BJ (cell line): ENCODE measurements at regions not wholly inside any gene's neighbourhood (a gene's known extent, or its start where the extent isn't known, plus 50 kb on each side); places are given as distances from the start of the nearest gene placed in this dataset.

Source experiments
- CTCF ChIA-PET: fragments of 350-600 bp; formaldehyde crosslinking; extraction: SDS; loops from one replicate; lab custom pipeline; 2021; ENCODE audit warnings: antibody characterized with exemption, inconsistent platforms; lab: Yijun Ruan, JAX
- POLR2A ChIA-PET: fragments of 300-600 bp; sonication (Branson Sonifier 250); formaldehyde crosslinking; extraction: SDS; loops from one replicate; lab custom pipeline; 2021; ENCODE audit warnings: antibody characterized with exemption; lab: Charles Lee
- DNase-seq: peaks from one replicate; pipeline ENCODE4 v3.0.0-alpha.2; 2011; ENCODE audit warnings: low read depth
- H3K27me3 ChIP-seq: 2 replicates; pipeline ENCODE4 v1.6.0; 2011; ENCODE audit warnings: low read length; ENCODE audit not compliant: control insufficient read depth, insufficient read depth
- H3K36me3 ChIP-seq: 2 replicates; pipeline ENCODE4 v1.5.1; 2011; ENCODE audit warnings: low read length; ENCODE audit not compliant: control insufficient read depth, insufficient read depth
- H3K4me3 ChIP-seq: 2 replicates; pipeline ENCODE4 v1.5.1; 2011; ENCODE audit warnings: low read depth, mild to moderate bottlenecking, control low read depth, low read length
- TF ChIP-seq, protein P1 (sequence below): IDR thresholded peaks from 2 replicates; pipeline ENCODE4 v1.5.1; 2011; ENCODE audit warnings: low read depth, mild to moderate bottlenecking, control low read depth, inconsistent platforms, low read length, moderate library complexity; ENCODE audit not compliant: insufficient read depth

DNA sequence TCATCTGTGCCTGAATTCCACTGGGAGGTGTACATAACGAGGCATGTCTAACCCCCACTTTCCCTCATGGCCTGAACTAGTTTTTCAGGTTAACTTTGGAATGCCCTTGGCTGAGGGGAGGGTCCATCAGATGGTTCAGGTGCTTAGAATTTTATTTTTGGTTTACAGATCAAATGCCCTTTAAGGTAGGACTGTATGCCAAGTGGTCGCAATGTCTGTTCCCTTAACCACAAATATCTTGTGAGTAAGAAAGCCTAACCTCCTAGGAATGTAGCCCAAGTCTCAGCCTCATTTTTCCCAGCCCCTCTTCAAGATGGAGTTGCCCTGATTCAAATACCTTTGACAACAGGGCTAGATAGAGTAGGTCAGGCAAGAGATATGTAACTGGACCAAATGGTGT, 78.4 kb downstream of the RNASET2 start:
- CTCF ChIA-PET = no interaction called here
- POLR2A ChIA-PET = no interaction called here
- H3K36me3 ChIP-seq = no peaks in the 10 kb centered on the region
- H3K27me3 ChIP-seq = no peaks in the 10 kb centered on the region
- no peak overlapping the region for H3K4me3 ChIP-seq
- no peak for DNase-seq
- TF ChIP-seq, protein P1, sequence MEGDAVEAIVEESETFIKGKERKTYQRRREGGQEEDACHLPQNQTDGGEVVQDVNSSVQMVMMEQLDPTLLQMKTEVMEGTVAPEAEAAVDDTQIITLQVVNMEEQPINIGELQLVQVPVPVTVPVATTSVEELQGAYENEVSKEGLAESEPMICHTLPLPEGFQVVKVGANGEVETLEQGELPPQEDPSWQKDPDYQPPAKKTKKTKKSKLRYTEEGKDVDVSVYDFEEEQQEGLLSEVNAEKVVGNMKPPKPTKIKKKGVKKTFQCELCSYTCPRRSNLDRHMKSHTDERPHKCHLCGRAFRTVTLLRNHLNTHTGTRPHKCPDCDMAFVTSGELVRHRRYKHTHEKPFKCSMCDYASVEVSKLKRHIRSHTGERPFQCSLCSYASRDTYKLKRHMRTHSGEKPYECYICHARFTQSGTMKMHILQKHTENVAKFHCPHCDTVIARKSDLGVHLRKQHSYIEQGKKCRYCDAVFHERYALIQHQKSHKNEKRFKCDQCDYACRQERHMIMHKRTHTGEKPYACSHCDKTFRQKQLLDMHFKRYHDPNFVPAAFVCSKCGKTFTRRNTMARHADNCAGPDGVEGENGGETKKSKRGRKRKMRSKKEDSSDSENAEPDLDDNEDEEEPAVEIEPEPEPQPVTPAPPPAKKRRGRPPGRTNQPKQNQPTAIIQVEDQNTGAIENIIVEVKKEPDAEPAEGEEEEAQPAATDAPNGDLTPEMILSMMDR = no peak

DNA sequence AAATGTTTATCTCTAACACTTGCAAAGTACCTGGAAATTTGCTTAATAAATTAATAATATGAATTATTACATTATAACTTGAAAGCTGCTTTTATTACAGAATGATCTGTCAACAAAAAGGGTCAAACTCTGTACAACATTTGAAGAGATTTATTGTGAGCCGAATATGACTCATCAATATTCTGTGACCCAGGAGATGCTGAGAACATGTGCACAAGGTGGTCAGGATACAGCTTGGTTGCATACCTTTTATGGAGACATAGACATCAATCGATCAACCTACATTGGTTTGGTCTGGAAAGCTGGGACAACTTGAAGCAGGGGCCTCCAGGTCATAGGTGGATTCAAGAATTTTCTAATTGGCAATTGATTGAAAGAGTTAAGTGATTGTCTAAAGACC, 79.0 kb downstream of the RNASET2 start:
- H3K27me3 ChIP-seq = no peaks in the 10 kb centered on the region
- DNase-seq = no peak
- ChIA-PET POLR2A (no interaction called here), CTCF (no interaction called here)
- TF ChIP-seq, protein P1 = no peak
- H3K4me3 ChIP-seq = no peak overlapping the region
- H3K36me3 ChIP-seq = no peaks in the 10 kb centered on the region

DNA sequence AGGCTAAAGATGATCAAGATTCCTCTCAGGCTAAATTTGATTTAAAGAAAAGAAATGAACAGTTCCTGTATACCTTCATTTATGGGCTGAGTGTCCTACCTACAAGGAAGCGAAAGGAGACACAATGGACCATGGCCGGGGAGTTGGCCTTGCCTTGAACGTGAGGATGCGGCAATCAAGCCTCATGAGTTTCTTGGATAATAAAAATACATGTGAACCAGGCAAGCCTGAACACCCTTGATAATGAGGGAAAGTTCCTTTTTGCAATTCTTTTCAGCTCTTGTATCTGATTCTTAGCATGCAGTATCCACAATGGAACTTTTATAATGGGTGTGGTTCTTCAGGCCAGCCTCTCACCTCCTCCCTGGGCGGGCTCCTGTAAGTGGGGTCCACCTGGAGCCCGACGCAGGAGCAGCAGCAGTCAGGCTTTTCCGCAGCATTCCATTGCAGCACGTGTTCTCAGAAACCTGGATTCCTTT, 83.8 kb downstream of the RNASET2 start:
- Histone ChIP-seq H3K36me3 (no peaks in the 10 kb centered on the region), H3K4me3 (no peak overlapping the region), H3K27me3 (no peaks in the 10 kb centered on the region)
- ChIA-PET POLR2A (no interaction called here), CTCF (no interaction called here)
- no peak for DNase-seq
- TF ChIP-seq, protein P1 = no peak

DNA sequence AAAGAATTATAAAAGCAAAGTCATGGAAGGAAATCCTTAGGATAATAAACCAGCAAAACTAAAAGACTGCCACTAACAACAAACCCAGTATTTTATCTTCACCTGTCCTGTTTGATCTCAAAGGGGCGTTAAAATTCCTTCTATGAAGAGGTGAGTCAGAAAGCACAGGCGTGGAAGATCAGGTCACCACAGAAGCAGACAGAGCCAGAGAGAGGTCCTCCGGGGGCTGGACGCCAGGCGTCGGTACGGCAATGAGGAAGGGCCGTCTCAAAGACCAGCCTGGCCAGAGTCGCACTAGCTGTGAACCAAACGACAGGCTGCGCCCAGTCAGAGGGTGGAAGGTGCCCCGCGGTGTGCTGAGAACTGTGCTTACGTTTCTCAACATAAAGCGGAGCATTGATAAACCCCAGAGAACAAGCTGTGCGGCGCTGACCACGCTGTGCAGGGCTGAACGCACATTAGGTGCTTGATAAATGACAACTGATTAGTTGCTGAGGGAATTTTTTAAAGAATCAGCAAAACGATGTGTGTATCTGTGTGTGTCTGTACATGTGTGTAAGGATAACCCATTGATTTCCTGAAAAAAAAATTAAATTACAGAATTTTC, 85.6 kb downstream of the RNASET2 start:
- DNase-seq = no peak
- TF ChIP-seq, protein P1 = no peak
- POLR2A ChIA-PET = no interaction called here
- Histone ChIP-seq H3K36me3 (no peaks in the 10 kb centered on the region), H3K4me3 (no peak overlapping the region), H3K27me3 (no peaks in the 10 kb centered on the region)
- CTCF ChIA-PET = no interaction called here

DNA sequence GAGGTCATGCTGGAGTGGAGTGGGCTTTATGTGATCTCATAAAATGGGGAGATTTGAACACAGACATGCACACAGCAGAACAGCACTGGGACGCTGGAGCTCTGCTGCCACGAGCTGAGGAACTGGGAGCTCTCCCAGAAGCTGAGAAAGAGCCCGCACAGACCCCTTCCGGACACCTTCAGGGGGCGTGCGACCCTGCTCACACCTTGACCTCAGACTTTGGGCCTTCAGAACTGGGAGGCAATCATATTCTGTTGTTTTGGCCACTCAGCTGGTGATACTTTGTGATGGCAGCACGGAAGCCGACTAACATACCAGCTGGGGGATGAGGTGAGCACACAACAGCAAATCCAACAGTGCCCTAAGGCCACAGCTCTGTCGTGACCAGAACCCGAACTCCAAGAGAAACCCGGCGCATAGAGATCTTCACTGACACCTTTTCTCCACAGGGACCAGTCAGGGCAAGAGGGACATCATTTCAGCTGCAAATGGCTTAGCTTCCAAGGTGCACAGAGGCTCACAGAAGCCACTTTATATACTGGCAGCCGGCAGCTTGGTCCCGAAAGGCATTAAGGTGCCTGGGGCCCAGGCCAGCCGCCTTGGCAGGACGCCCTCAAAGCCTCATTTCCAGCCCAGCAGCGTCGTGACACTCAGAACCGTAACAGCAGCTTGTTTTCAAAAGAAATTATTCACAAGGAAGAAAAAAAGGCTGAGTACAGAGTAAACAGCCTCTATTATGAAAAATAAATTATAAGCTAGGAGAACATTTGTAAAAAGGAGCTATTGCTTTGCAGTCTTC, 89.3 kb downstream of the RNASET2 start:
- TF ChIP-seq, protein P1 = no peak
- DNase-seq = no peak
- ChIA-PET CTCF (no interaction called here), POLR2A (no interaction called here)
- no peak overlapping the region for H3K4me3 ChIP-seq
- H3K36me3 ChIP-seq = no peaks in the 10 kb centered on the region
- H3K27me3 ChIP-seq = 0 out of 2 replicates have a peak, but pooled peaks cover 8% of the 10 kb centered on the region
